HG02840 (cell line): ENCODE measurements at regions not wholly inside any gene's neighbourhood (a gene's known extent, or its start where the extent isn't known, plus 50 kb on each side); places are given as distances from the start of the nearest gene placed in this dataset.

Experiments
- ATAC-seq: cut with Tn5 transposase; IDR thresholded peaks from one replicate; pipeline ENCODE4 v1.9.1; 2021; ENCODE audit warnings: mild to moderate bottlenecking, moderate library complexity, moderate number of reproducible peaks; ENCODE audit not compliant: unreplicated experiment, low FRiP score

GRCh38 chr1:234699795-234700665 is 90.1 kb upstream of the IRF2BP2 start:
- peak; percentile 68 for ATAC-seq

GRCh38 chr1:234698686-234699085 is 88.7 kb upstream of the IRF2BP2 start:
- no peak for ATAC-seq

- ATAC-seq: no peak
These were observed 87.8 kb upstream of the IRF2BP2 start for GRCh38 chr1:234697741-234698140.

DNA sequence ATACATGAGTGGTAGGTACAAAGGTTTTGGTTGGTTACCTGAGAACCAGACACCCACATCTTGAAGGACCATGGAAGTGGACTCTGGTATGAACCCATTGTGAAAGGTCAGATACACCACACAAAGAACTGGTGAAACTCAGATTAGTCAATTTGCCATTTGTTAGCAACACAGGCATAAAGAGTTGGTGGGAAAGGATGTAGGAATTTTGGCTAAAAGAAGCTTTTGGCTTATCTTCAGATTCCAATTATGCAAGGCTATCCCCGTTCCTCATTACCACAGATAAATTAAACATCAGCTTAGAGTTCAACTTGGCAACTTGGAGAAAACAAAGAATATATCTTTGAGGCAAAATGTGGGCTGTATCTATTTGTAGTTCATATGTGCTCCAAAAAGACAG is 87.0 kb upstream of the IRF2BP2 start:
- no peak for ATAC-seq

- ATAC-seq: no peak
These were observed 86.2 kb upstream of the IRF2BP2 start for GRCh38 chr1:234696148-234696576.

DNA sequence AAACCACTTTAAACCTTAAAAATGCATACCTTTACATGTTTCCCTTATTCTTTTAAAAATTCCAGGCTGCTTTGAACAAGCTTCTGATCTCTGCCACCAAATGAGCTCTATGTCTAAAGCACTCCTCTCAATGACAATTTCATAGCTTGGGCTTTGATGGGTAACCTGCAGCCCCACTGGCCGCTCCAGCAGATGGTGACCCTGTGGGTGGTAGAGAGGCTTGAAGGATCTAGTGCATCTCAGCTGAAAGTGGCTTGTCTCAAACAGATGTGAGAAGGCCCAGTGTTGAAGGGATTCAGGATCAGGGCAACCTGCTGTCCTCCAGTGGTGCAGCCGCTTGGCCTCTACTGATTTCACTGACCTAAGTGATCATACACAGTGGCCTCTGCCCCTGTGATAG is 84.7 kb upstream of the IRF2BP2 start:
- no peak for ATAC-seq

- ATAC-seq: no peak
These were observed 83.1 kb upstream of the IRF2BP2 start for GRCh38 chr1:234692966-234693580.

- no peak for ATAC-seq
These were observed 81.6 kb upstream of the IRF2BP2 start for GRCh38 chr1:234691567-234691966.

DNA sequence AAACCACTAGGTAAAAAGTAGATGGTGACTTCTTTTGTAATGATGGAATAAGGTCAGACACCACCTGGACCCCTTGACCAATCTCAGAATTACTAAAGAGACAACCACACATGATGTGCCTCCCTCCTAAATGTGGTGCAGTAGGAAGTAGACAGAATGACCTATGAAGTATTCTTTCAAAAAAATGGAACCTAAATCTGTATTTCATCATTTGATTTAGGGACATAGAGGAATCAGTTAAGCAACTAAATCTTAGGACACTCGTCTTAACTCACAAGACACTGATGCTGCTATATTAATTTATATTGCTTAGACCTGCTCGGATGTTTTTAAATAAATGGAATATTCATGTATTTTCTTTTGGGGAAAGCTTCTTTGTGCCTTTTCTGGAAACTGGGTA is 80.9 kb upstream of the IRF2BP2 start:
- no peak for ATAC-seq

GRCh38 chr1:234689236-234689635 is 79.3 kb upstream of the IRF2BP2 start:
- ATAC-seq: no peak

- ATAC-seq: no peak
These were observed 77.0 kb upstream of the IRF2BP2 start for GRCh38 chr1:234687011-234687410.

- ATAC-seq: no peak
These were observed 76.1 kb upstream of the IRF2BP2 start for GRCh38 chr1:234686035-234686434.

- ATAC-seq: no peak
These were observed 74.9 kb upstream of the IRF2BP2 start for GRCh38 chr1:234684856-234685255.

DNA sequence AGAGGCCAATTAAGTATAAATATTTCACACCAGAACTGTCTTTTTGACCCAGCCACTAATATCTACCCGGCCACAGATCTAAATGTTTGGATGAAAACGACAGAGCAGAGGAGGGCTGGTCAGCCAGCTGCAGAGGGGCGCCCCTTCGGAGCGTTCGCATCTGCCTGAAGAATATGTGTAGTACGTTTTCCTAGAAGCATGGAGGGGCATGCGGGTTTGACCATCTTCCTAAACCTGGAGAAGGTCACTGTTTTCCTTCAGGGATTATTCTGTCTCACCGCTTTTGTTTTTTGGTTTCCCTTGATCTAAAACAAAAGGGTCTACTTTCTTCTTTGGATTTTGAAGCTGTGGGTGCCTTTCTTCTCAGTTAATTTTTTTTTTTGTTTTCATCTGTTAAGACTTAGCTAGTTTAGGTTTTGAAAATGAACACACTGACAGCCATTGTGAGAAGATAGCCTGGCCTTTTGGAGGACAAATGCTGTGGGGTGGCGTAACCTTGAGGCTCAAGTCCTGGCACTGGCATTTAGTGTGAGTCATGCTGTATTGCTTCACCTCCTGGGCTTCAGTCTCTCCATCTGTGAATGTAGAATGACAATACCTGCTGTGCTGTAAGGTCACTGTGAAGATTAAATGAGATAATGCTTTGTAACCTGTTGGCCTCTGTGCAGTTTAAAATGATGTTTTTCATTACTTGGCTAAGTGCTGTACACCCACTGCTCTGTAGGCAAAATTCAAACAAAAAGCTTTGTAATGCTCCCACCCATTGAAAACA is 74.1 kb upstream of the IRF2BP2 start:
- ATAC-seq: no peak

- ATAC-seq: no peak
These were observed 73.3 kb upstream of the IRF2BP2 start for GRCh38 chr1:234683127-234683860.

- ATAC-seq: no peak
These were observed 72.0 kb upstream of the IRF2BP2 start for GRCh38 chr1:234681990-234682389.

DNA sequence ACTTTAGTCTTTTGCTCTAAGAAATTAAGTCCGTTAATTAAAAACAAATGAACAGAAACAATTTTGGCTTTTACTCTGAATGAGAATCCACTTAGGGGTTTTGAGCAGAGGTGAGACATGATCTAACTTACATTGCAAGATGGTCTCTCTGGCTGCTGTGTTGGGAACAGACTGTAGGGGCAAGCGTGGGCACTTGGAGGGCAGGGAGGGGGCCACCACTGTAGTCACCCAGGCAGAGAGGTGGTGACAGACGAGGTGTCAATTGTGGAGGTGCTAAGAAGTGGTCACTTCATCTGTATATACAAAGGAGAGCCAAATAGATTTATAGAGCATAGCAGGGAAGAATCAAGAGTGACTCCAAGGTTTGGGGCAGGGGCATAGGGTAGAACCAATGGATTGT is 71.1 kb upstream of the IRF2BP2 start:
- ATAC-seq: no peak

GRCh38 chr1:234680331-234680904 is 70.4 kb upstream of the IRF2BP2 start:
- ATAC-seq: no peak

DNA sequence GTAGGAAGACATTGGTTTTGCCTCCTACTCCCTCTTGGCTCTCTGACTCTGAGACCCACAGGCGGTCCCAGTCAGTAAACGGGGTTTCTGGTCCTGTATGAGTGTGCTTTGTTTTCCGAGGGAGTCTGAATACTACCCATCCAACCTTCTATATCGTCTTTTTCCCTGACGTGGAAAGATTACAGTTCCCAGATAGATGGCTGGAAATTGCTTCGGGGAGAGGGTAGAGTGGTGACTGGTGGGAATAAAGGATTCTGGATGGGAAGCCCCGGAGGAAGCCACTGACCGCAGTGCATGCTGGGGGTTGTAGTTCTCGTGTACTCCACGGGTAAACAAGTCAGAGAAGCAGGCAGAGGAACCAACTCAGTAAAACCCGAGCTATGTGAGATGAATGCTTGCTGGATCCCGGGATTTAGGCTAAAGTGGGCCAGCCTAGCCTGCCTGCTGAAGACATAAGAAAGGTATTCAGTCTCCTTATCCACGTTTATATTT is 66.2 kb upstream of the IRF2BP2 start:
- ATAC-seq: no peak

GRCh38 chr1:234675572-234675971 is 65.6 kb upstream of the IRF2BP2 start:
- no peak for ATAC-seq
